Keratinocyte (primary cell): ENCODE measurements at regions not wholly inside any gene's neighbourhood (a gene's known extent, or its start where the extent isn't known, plus 50 kb on each side); places are given as distances from the start of the nearest gene placed in this dataset.

Experiments
- DNase-seq: peaks from one replicate; pipeline ENCODE4 v3.0.0-alpha.2; 2011; ENCODE audit warnings: low read depth, missing footprints, low spot score
- FAIRE-seq: peaks from 2 replicates; lab custom pipeline; 2011; peaks lifted over from hg19 to GRCh38; lab: Jason Lieb, UNC
- H2AFZ ChIP-seq: 2 replicates; pipeline ENCODE4 v1.6.0; 2012; ENCODE audit warnings: low read length, control low read depth, inconsistent platforms; ENCODE audit not compliant: control insufficient read depth
- H3K27ac ChIP-seq: 2 replicates; pipeline ENCODE4 v1.5.1; 2011; ENCODE audit warnings: low read length; ENCODE audit not compliant: control insufficient read depth, insufficient read depth
- H3K27me3 ChIP-seq: 3 replicates; pipeline ENCODE4 v1.6.0; 2011; ENCODE audit warnings: low read length; ENCODE audit not compliant: control insufficient read depth, insufficient read depth; ENCODE audit errors: extremely low read depth
- H3K36me3 ChIP-seq, 2 experiments: 2 replicates in 1 of 2; 3 replicates in 1 of 2; pipeline ENCODE4 v1.5.1; 2011; ENCODE audit warnings: low read length in 2 of 2, mild to moderate bottlenecking in 1 of 2; ENCODE audit not compliant: control insufficient read depth in 2 of 2, insufficient read depth in 2 of 2; ENCODE audit errors: extremely low read depth in 1 of 2
- H3K4me1 ChIP-seq: 3 replicates; pipeline ENCODE4 v1.5.1; 2011; ENCODE audit warnings: low read length; ENCODE audit not compliant: control insufficient read depth, insufficient read depth; ENCODE audit errors: extremely low read depth
- H3K4me2 ChIP-seq: 3 replicates; pipeline ENCODE4 v1.6.0; 2011; ENCODE audit warnings: low read depth, low read length; ENCODE audit not compliant: control insufficient read depth, insufficient read depth; ENCODE audit errors: extremely low read depth
- H3K4me3 ChIP-seq, 3 experiments: fragments of 200-600 bp in 1 of 3; sonication (generic) in 1 of 3; 2 replicates in 2 of 3; 3 replicates in 1 of 3; pipeline ENCODE4 v1.5.1; 2011 to 2016; ENCODE audit warnings: low read length in 3 of 3, mild to moderate bottlenecking in 3 of 3, control low read depth in 2 of 3, inconsistent platforms in 1 of 3, low read depth in 1 of 3, mixed read lengths in 1 of 3, mixed run types in 1 of 3, moderate library complexity in 1 of 3; ENCODE audit not compliant: control insufficient read depth in 2 of 3, insufficient read depth in 2 of 3; ENCODE audit errors: extremely low read depth in 1 of 3
- H3K79me2 ChIP-seq: 2 replicates; pipeline ENCODE4 v1.6.0; 2012; ENCODE audit warnings: low read length; ENCODE audit not compliant: control insufficient read depth, insufficient read depth
- H3K9ac ChIP-seq: 3 replicates; pipeline ENCODE4 v1.6.0; 2011; ENCODE audit warnings: low read length; ENCODE audit not compliant: control insufficient read depth, insufficient read depth; ENCODE audit errors: extremely low read depth
- H3K9me1 ChIP-seq: 3 replicates; pipeline ENCODE4 v1.6.0; 2011; ENCODE audit warnings: low read length; ENCODE audit not compliant: control insufficient read depth, insufficient read depth; ENCODE audit errors: extremely low read depth
- H3K9me3 ChIP-seq: 2 replicates; pipeline ENCODE4 v1.5.1; 2012; ENCODE audit warnings: low read depth, low read length; ENCODE audit not compliant: control insufficient read depth
- H4K20me1 ChIP-seq: 3 replicates; pipeline ENCODE4 v1.6.0; 2011; ENCODE audit warnings: low read length; ENCODE audit not compliant: control insufficient read depth, insufficient read depth; ENCODE audit errors: extremely low read depth
- EZH2 ChIP-seq: IDR thresholded peaks from one replicate; pipeline ENCODE4 v1.6.1; 2012; ENCODE audit warnings: inconsistent platforms, mild to moderate bottlenecking, low read length, moderate library complexity
- dilution Hi-C: fragments of 300-500 bp; cut with MboI; formaldehyde crosslinking; loops from one replicate; pipeline ENCODE4 v1.7.0; 2020; ENCODE audit warnings: low sequenced_read_pairs; ENCODE audit not compliant: extremely low pct_ligation_motif_present
- TF ChIP-seq, protein P1 (sequence below), 3 experiments: IDR thresholded peaks in 1 of 3; conservative IDR thresholded peaks in 1 of 3; optimal IDR thresholded peaks in 1 of 3; 2 replicates in 2 of 3; 3 replicates in 1 of 3; pipeline versions ENCODE3 to v1.5.1; 2011; ENCODE audit warnings: low read length in 3 of 3, mild to moderate bottlenecking in 3 of 3, moderate library complexity in 2 of 3, control low read depth in 1 of 3, inconsistent platforms in 1 of 3; ENCODE audit not compliant: insufficient read depth in 2 of 3; ENCODE audit errors: extremely low read depth in 1 of 3

GRCh38 chr9:82511626-82512025 is 523.1 kb downstream of the SPATA31D1 start:
- no peak overlapping the region for H3K27ac ChIP-seq
- no peaks in the 10 kb centered on the region for H3K9me1 ChIP-seq
- no peak overlapping the region for H3K4me3 ChIP-seq
- no peaks in the 10 kb centered on the region for H3K36me3 ChIP-seq
- no peaks in the 10 kb centered on the region for H3K79me2 ChIP-seq
- DNase-seq (no peak), FAIRE-seq (no peak)
- no peaks in the 10 kb centered on the region for H4K20me1 ChIP-seq
- no peak overlapping the region for H3K9ac ChIP-seq
- H3K4me2 ChIP-seq = no peak overlapping the region
- TF ChIP-seq EZH2 = no peak
- TF ChIP-seq, protein P1, sequence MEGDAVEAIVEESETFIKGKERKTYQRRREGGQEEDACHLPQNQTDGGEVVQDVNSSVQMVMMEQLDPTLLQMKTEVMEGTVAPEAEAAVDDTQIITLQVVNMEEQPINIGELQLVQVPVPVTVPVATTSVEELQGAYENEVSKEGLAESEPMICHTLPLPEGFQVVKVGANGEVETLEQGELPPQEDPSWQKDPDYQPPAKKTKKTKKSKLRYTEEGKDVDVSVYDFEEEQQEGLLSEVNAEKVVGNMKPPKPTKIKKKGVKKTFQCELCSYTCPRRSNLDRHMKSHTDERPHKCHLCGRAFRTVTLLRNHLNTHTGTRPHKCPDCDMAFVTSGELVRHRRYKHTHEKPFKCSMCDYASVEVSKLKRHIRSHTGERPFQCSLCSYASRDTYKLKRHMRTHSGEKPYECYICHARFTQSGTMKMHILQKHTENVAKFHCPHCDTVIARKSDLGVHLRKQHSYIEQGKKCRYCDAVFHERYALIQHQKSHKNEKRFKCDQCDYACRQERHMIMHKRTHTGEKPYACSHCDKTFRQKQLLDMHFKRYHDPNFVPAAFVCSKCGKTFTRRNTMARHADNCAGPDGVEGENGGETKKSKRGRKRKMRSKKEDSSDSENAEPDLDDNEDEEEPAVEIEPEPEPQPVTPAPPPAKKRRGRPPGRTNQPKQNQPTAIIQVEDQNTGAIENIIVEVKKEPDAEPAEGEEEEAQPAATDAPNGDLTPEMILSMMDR (optimal IDR thresholded peaks at IDR 0.05 in 1 of 3, IDR thresholded peaks at IDR 0.05 in 1 of 3, conservative IDR thresholded peaks at IDR 0.05 in 1 of 3; ENCODE audit: extremely low read depth in 1 of 3, insufficient read depth in 2 of 3, low read length in 3 of 3) = no peak
- dilution Hi-C loops = no loop called here
- no peaks in the 10 kb centered on the region for H3K4me1 ChIP-seq
- no peaks in the 10 kb centered on the region for H3K9me3 ChIP-seq
- H2AFZ ChIP-seq = no peak overlapping the region
- no peaks in the 10 kb centered on the region for H3K27me3 ChIP-seq

- no peak for TF ChIP-seq EZH2
- TF ChIP-seq, protein P1 (optimal IDR thresholded peaks at IDR 0.05 in 1 of 3, IDR thresholded peaks at IDR 0.05 in 1 of 3, conservative IDR thresholded peaks at IDR 0.05 in 1 of 3; ENCODE audit: extremely low read depth in 1 of 3, insufficient read depth in 2 of 3, low read length in 3 of 3) = no peak
- no peak overlapping the region for H3K27ac ChIP-seq
- H3K79me2 ChIP-seq = no peaks in the 10 kb centered on the region
- H3K9me1 ChIP-seq = no peaks in the 10 kb centered on the region
- H2AFZ ChIP-seq = no peak overlapping the region
- no peaks in the 10 kb centered on the region for H3K9me3 ChIP-seq
- DNase-seq = no peak
- H3K4me3 ChIP-seq = no peak overlapping the region
- H3K4me1 ChIP-seq = no peaks in the 10 kb centered on the region
- H3K27me3 ChIP-seq = no peaks in the 10 kb centered on the region
- H3K36me3 ChIP-seq = no peaks in the 10 kb centered on the region
- no peak for FAIRE-seq
- dilution Hi-C loops = no loop called here
- no peaks in the 10 kb centered on the region for H4K20me1 ChIP-seq
- peak overlapping the region; percentile 42 for H3K4me2 ChIP-seq
- no peak overlapping the region for H3K9ac ChIP-seq
Measured at GRCh38 chr9:82512728-82513127, 524.2 kb downstream of the SPATA31D1 start.
